ENCODE measurements at regions not wholly inside any gene's neighbourhood (a gene's known extent, or its start where the extent isn't known, plus 50 kb on each side); places are given as distances from the start of the nearest gene placed in this dataset.
"Not testable (repeated sequence)": the region's sequence is repeated elsewhere in the genome, so short reads cannot be mapped to it uniquely, and the experiment has no call there.

- TF ChIP-seq CTCF (IDR thresholded peaks at IDR 0.05 in 4 of 5, conservative IDR thresholded peaks at IDR 0.05 in 1 of 5); POLR2A (IDR thresholded peaks at IDR 0.05): not testable (repeated sequence)
Measured at GRCh38 chr22:12603399-12603798, 2924.6 kb upstream of the OR11H1 start.

All from gastrocnemius medialis (tissue), 4 donors.